GM21447 (cell line): ENCODE measurements at regions not wholly inside any gene's neighbourhood (a gene's known extent, or its start where the extent isn't known, plus 50 kb on each side); places are given as distances from the start of the nearest gene placed in this dataset.
"Not testable (repeated sequence)": the region's sequence is repeated elsewhere in the genome, so short reads cannot be mapped to it uniquely, and the experiment has no call there.

Experiments used
- ATAC-seq: cut with Tn5 transposase; IDR thresholded peaks from one replicate; pipeline ENCODE4 v1.9.1; 2021; ENCODE audit not compliant: unreplicated experiment

GRCh38 chr21:14617871-14618270, 71.8 kb upstream of the SAMSN1 start:
- ATAC-seq: no peak

GRCh38 chr21:14617040-14617393, 70.9 kb upstream of the SAMSN1 start:
- ATAC-seq: no peak

- ATAC-seq: no peak
These were observed 70.4 kb upstream of the SAMSN1 start for GRCh38 chr21:14616380-14617039.

- no peak for ATAC-seq
These were observed 69.4 kb upstream of the SAMSN1 start for GRCh38 chr21:14615359-14615974.

GRCh38 chr21:14614287-14614686, 68.2 kb upstream of the SAMSN1 start:
- ATAC-seq: no peak

GRCh38 chr21:14613486-14614224, 67.5 kb upstream of the SAMSN1 start:
- ATAC-seq: no peak

- ATAC-seq: not testable (repeated sequence)
These were observed 64.0 kb upstream of the SAMSN1 start for GRCh38 chr21:14610119-14610518.

- ATAC-seq: no peak
These were observed 63.2 kb upstream of the SAMSN1 start for GRCh38 chr21:14609274-14609673.

- no peak for ATAC-seq
These were observed 61.1 kb upstream of the SAMSN1 start for GRCh38 chr21:14607262-14607661.

GRCh38 chr21:14603202-14603601, 57.1 kb upstream of the SAMSN1 start:
- no peak for ATAC-seq

- ATAC-seq: peak; percentile 87
These were observed 56.4 kb upstream of the SAMSN1 start for GRCh38 chr21:14602382-14602958.

- no peak for ATAC-seq
These were observed 54.6 kb upstream of the SAMSN1 start for GRCh38 chr21:14600569-14601297.

GRCh38 chr21:14598065-14598464, 52.0 kb upstream of the SAMSN1 start:
- ATAC-seq: no peak
